ENCODE measurements at regions not wholly inside any gene's neighbourhood (a gene's known extent, or its start where the extent isn't known, plus 50 kb on each side); places are given as distances from the start of the nearest gene placed in this dataset.

DNA sequence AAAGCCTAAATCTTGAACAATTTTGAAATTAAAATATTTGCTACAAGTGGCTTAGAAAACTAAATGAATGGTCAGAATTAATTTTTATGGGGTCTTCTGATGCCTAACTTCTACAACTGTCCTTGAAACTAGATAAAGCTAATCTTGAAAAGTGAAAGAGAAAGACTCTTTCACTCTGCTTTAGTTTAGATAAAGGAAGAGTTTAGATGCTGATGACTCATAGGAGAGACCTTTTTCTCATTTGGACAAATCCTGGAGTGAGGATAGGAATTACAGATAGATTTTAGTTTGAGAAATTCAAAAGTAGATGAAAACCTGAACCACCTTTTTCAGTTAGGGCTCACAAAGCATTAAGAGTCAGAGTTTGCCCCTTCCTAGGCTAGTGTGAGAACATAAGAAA is 342.3 kb upstream of the GRID2 start:
- ATAC-seq (no peak), DNase-seq (no peak)
- Histone ChIP-seq H3K36me3 (no peaks in the 10 kb centered on the region), H3K4me3 (no peak overlapping the region), H3K27me3 (ENCODE audit: low read depth) (no peaks in the 10 kb centered on the region), H3K4me1 (no peaks in the 10 kb centered on the region), H3K27ac (no peak overlapping the region), H3K9me3 (no peaks in the 10 kb centered on the region)
- TF ChIP-seq, protein P1, sequence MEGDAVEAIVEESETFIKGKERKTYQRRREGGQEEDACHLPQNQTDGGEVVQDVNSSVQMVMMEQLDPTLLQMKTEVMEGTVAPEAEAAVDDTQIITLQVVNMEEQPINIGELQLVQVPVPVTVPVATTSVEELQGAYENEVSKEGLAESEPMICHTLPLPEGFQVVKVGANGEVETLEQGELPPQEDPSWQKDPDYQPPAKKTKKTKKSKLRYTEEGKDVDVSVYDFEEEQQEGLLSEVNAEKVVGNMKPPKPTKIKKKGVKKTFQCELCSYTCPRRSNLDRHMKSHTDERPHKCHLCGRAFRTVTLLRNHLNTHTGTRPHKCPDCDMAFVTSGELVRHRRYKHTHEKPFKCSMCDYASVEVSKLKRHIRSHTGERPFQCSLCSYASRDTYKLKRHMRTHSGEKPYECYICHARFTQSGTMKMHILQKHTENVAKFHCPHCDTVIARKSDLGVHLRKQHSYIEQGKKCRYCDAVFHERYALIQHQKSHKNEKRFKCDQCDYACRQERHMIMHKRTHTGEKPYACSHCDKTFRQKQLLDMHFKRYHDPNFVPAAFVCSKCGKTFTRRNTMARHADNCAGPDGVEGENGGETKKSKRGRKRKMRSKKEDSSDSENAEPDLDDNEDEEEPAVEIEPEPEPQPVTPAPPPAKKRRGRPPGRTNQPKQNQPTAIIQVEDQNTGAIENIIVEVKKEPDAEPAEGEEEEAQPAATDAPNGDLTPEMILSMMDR (IDR thresholded peaks at IDR 0.05), result no peak
- intact Hi-C loops (cut with DNase I), result no loop called here

DNA sequence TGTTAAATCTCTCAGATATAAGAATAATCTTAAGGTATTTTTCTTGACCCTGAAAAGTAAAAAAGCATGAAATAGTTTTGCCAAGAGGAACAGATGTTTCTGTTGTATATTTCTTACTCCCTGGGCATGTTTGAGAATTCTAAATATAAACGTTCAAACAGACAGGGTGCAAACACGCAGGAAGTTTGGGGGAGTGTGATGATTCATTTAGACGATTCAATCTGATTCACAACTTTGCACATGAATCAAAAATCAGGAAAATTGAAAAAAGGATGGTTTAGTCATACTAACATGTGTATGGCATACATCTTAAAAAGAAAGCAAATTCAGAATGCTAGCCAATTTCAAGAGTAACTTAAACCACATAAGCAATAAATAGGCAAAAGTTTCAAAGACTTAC is 340.3 kb upstream of the GRID2 start:
- no peaks in the 10 kb centered on the region for H3K4me1 ChIP-seq
- no peaks in the 10 kb centered on the region for H3K9me3 ChIP-seq
- DNase-seq (no peak), ATAC-seq (no peak)
- no peaks in the 10 kb centered on the region for H3K27me3 ChIP-seq (ENCODE audit: low read depth)
- no peak overlapping the region for H3K27ac ChIP-seq
- H3K4me3 ChIP-seq, result no peak overlapping the region
- H3K36me3 ChIP-seq, result no peaks in the 10 kb centered on the region
- TF ChIP-seq, protein P1 (IDR thresholded peaks at IDR 0.05), result no peak
- intact Hi-C loops (cut with DNase I), result no loop called here

DNA sequence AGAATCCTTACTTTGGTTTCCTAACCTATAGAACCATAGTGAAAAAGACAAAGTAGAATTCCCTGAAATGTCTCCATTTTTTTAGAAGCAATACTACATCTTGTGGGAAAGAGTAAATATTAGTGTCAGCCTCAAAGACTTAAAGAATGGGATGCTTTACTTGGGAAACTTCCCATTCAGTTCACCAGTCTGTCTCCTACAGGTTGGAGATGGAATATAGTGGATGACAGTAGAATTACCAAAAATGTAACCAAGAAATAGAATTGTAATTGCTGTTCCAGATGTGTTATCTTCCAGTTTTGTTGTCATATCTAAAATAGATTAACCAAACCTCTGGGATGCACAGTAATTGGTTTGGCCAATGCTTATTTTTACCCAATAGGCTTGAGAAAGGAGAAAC is 338.6 kb upstream of the GRID2 start:
- no peaks in the 10 kb centered on the region for H3K9me3 ChIP-seq
- TF ChIP-seq, protein P1 (IDR thresholded peaks at IDR 0.05), result no peak
- H3K27ac ChIP-seq, result no peak overlapping the region
- H3K36me3 ChIP-seq, result no peaks in the 10 kb centered on the region
- no peaks in the 10 kb centered on the region for H3K27me3 ChIP-seq (ENCODE audit: low read depth)
- DNase-seq, result no peak
- ATAC-seq, result no peak
- intact Hi-C loops (cut with DNase I), result no loop called here
- H3K4me3 ChIP-seq, result no peak overlapping the region
- H3K4me1 ChIP-seq, result no peaks in the 10 kb centered on the region

DNA sequence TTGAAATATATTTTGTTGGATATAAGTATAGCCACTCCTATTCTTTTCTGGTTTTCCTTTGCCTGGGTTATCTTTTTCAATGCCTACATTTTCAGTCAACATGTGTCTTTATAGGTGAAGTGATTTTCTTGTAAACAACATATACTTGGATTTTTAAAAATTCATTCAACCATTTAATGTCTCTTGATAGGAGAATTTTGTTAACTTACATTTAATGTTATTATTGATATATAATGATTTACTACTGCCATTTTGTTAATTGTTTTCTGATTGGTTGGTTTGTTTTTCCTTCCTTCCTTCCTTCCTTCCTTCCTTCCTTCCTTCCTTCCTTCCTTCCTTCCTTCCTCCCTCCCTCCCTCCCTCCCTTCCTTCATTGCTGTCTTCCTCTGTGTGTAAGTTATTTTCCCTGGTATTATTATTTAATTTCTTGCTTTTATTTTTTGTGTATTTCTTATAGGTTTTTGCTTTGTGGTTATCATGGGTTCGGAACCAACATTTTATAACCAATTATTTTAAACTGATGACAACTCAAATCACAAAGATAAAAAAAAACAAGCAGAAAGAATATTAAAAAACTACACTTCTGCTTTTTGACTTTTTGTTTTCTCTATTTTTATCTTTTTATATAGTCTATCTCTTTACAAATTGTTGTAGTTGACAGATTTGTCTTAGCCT is 330.1 kb upstream of the GRID2 start:
- no peaks in the 10 kb centered on the region for H3K27me3 ChIP-seq (ENCODE audit: low read depth)
- H3K27ac ChIP-seq, result no peak overlapping the region
- intact Hi-C loops (cut with DNase I), result no loop called here
- H3K4me3 ChIP-seq, result no peak overlapping the region
- no peaks in the 10 kb centered on the region for H3K4me1 ChIP-seq
- H3K36me3 ChIP-seq, result no peaks in the 10 kb centered on the region
- TF ChIP-seq, protein P1 (IDR thresholded peaks at IDR 0.05), result no peak
- ATAC-seq (no peak), DNase-seq (no peak)
- H3K9me3 ChIP-seq, result no peaks in the 10 kb centered on the region

DNA sequence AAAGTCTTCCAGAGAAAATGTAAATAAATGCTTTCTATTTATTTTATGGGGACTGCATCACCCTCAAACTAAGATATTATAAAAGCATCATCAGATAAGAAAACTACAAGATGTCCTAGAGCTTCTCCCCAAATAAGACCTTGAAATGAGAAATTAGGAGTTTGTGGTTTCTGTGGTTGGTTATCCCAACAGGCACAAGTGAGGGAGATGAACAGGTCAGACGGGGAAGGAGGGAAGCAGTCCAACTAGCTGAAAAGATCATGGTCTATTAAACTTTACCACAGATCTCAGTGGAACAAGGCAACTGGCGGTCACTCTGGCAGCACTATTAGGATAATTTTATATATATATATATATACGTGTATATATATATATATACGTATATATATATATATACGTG is 319.3 kb upstream of the GRID2 start:
- Histone ChIP-seq H3K36me3 (no peaks in the 10 kb centered on the region), H3K27ac (no peak overlapping the region), H3K4me3 (no peak overlapping the region), H3K27me3 (ENCODE audit: low read depth) (no peaks in the 10 kb centered on the region), H3K4me1 (no peaks in the 10 kb centered on the region), H3K9me3 (no peaks in the 10 kb centered on the region)
- ATAC-seq (no peak), DNase-seq (no peak)
- intact Hi-C loops (cut with DNase I), result no loop called here
- TF ChIP-seq, protein P1 (IDR thresholded peaks at IDR 0.05), result no peak

All from lower lobe of right lung (tissue), 2 donors.